Keratinocyte (primary cell): ENCODE measurements at regions not wholly inside any gene's neighbourhood (a gene's known extent, or its start where the extent isn't known, plus 50 kb on each side); places are given as distances from the start of the nearest gene placed in this dataset.
"Not testable (repeated sequence)": the region's sequence is repeated elsewhere in the genome, so short reads cannot be mapped to it uniquely, and the experiment has no call there.

ENCODE experiments used
- DNase-seq: peaks from one replicate; pipeline ENCODE4 v3.0.0-alpha.2; 2011; ENCODE audit warnings: low read depth, missing footprints, low spot score
- FAIRE-seq: peaks from 2 replicates; lab custom pipeline; 2011; peaks lifted over from hg19 to GRCh38; lab: Jason Lieb, UNC
- H2AFZ ChIP-seq: 2 replicates; pipeline ENCODE4 v1.6.0; 2012; ENCODE audit warnings: low read length, control low read depth, inconsistent platforms; ENCODE audit not compliant: control insufficient read depth
- H3K27ac ChIP-seq: 2 replicates; pipeline ENCODE4 v1.5.1; 2011; ENCODE audit warnings: low read length; ENCODE audit not compliant: control insufficient read depth, insufficient read depth
- H3K27me3 ChIP-seq: 3 replicates; pipeline ENCODE4 v1.6.0; 2011; ENCODE audit warnings: low read length; ENCODE audit not compliant: control insufficient read depth, insufficient read depth; ENCODE audit errors: extremely low read depth
- H3K36me3 ChIP-seq, 2 experiments: 2 replicates in 1 of 2; 3 replicates in 1 of 2; pipeline ENCODE4 v1.5.1; 2011; ENCODE audit warnings: low read length in 2 of 2, mild to moderate bottlenecking in 1 of 2; ENCODE audit not compliant: control insufficient read depth in 2 of 2, insufficient read depth in 2 of 2; ENCODE audit errors: extremely low read depth in 1 of 2
- H3K4me1 ChIP-seq: 3 replicates; pipeline ENCODE4 v1.5.1; 2011; ENCODE audit warnings: low read length; ENCODE audit not compliant: control insufficient read depth, insufficient read depth; ENCODE audit errors: extremely low read depth
- H3K4me2 ChIP-seq: 3 replicates; pipeline ENCODE4 v1.6.0; 2011; ENCODE audit warnings: low read depth, low read length; ENCODE audit not compliant: control insufficient read depth, insufficient read depth; ENCODE audit errors: extremely low read depth
- H3K4me3 ChIP-seq, 3 experiments: fragments of 200-600 bp in 1 of 3; sonication (generic) in 1 of 3; 2 replicates in 2 of 3; 3 replicates in 1 of 3; pipeline ENCODE4 v1.5.1; 2011 to 2016; ENCODE audit warnings: low read length in 3 of 3, mild to moderate bottlenecking in 3 of 3, control low read depth in 2 of 3, inconsistent platforms in 1 of 3, low read depth in 1 of 3, mixed read lengths in 1 of 3, mixed run types in 1 of 3, moderate library complexity in 1 of 3; ENCODE audit not compliant: control insufficient read depth in 2 of 3, insufficient read depth in 2 of 3; ENCODE audit errors: extremely low read depth in 1 of 3
- H3K79me2 ChIP-seq: 2 replicates; pipeline ENCODE4 v1.6.0; 2012; ENCODE audit warnings: low read length; ENCODE audit not compliant: control insufficient read depth, insufficient read depth
- H3K9ac ChIP-seq: 3 replicates; pipeline ENCODE4 v1.6.0; 2011; ENCODE audit warnings: low read length; ENCODE audit not compliant: control insufficient read depth, insufficient read depth; ENCODE audit errors: extremely low read depth
- H3K9me1 ChIP-seq: 3 replicates; pipeline ENCODE4 v1.6.0; 2011; ENCODE audit warnings: low read length; ENCODE audit not compliant: control insufficient read depth, insufficient read depth; ENCODE audit errors: extremely low read depth
- H3K9me3 ChIP-seq: 2 replicates; pipeline ENCODE4 v1.5.1; 2012; ENCODE audit warnings: low read depth, low read length; ENCODE audit not compliant: control insufficient read depth
- H4K20me1 ChIP-seq: 3 replicates; pipeline ENCODE4 v1.6.0; 2011; ENCODE audit warnings: low read length; ENCODE audit not compliant: control insufficient read depth, insufficient read depth; ENCODE audit errors: extremely low read depth
- EZH2 ChIP-seq: IDR thresholded peaks from one replicate; pipeline ENCODE4 v1.6.1; 2012; ENCODE audit warnings: inconsistent platforms, mild to moderate bottlenecking, low read length, moderate library complexity
- dilution Hi-C: fragments of 300-500 bp; cut with MboI; formaldehyde crosslinking; loops from one replicate; pipeline ENCODE4 v1.7.0; 2020; ENCODE audit warnings: low sequenced_read_pairs; ENCODE audit not compliant: extremely low pct_ligation_motif_present
- TF ChIP-seq, protein P1 (sequence below), 3 experiments: IDR thresholded peaks in 1 of 3; conservative IDR thresholded peaks in 1 of 3; optimal IDR thresholded peaks in 1 of 3; 2 replicates in 2 of 3; 3 replicates in 1 of 3; pipeline versions ENCODE3 to v1.5.1; 2011; ENCODE audit warnings: low read length in 3 of 3, mild to moderate bottlenecking in 3 of 3, moderate library complexity in 2 of 3, control low read depth in 1 of 3, inconsistent platforms in 1 of 3; ENCODE audit not compliant: insufficient read depth in 2 of 3; ENCODE audit errors: extremely low read depth in 1 of 3

DNA sequence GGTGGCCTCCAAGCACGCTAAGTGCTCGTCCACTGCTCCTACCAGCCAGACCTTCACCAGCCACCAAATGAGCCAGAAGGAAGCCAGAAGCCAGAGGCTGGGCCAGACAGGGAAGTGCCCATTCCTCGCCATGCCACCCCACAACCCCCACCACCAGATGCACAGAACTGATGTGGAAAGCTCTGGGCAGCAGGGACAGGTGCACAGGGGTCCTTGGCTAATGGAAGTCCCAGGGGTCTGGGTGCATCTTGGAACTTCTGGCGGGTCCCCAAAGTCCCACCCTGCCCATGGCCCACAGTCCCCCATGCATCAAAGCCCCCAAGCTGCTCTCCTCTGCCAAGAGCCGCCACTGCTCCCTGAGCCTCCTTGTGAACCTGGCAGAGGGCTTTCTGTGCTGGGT lies 173.1 kb upstream of the ID2 start:
- DNase-seq: no peak
- no peak for FAIRE-seq
- Histone ChIP-seq H4K20me1 (no peaks in the 10 kb centered on the region), H3K36me3 (no peaks in the 10 kb centered on the region), H3K4me2 (no peak overlapping the region), H3K4me3 (no peak overlapping the region), H3K79me2 (no peaks in the 10 kb centered on the region), H3K9me1 (no peaks in the 10 kb centered on the region), H3K27me3 (no peaks in the 10 kb centered on the region), H3K9me3 (peaks cover 1% of the 10 kb centered on the region), H2AFZ (no peak overlapping the region), H3K4me1 (peaks cover 4% of the 10 kb centered on the region), H3K27ac (no peak overlapping the region), H3K9ac (no peak overlapping the region)
- TF ChIP-seq EZH2: no peak
- TF ChIP-seq, protein P1, sequence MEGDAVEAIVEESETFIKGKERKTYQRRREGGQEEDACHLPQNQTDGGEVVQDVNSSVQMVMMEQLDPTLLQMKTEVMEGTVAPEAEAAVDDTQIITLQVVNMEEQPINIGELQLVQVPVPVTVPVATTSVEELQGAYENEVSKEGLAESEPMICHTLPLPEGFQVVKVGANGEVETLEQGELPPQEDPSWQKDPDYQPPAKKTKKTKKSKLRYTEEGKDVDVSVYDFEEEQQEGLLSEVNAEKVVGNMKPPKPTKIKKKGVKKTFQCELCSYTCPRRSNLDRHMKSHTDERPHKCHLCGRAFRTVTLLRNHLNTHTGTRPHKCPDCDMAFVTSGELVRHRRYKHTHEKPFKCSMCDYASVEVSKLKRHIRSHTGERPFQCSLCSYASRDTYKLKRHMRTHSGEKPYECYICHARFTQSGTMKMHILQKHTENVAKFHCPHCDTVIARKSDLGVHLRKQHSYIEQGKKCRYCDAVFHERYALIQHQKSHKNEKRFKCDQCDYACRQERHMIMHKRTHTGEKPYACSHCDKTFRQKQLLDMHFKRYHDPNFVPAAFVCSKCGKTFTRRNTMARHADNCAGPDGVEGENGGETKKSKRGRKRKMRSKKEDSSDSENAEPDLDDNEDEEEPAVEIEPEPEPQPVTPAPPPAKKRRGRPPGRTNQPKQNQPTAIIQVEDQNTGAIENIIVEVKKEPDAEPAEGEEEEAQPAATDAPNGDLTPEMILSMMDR (optimal IDR thresholded peaks at IDR 0.05 in 1 of 3, IDR thresholded peaks at IDR 0.05 in 1 of 3, conservative IDR thresholded peaks at IDR 0.05 in 1 of 3; ENCODE audit: extremely low read depth in 1 of 3, insufficient read depth in 2 of 3, low read length in 3 of 3): no peak
- dilution Hi-C loops: no loop called here

DNA sequence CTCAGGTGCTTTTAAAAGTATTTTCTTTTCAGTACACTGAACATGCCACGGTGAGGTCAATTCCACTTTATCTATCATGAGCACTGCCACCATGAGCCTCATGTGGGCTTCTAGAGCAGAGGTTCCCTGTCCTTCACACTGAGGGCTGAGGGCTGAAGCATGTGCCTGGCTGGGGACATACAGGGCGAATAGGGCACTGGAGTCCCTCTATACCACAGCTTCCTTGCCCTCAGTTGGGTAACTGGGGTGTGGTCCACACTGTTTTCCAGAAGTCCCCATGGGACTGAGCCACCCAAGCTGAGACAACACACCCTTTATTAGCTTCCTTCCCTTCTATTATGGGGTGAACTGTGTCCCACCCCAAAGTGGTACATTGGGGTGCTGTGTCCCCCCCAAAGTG lies 172.2 kb upstream of the ID2 start:
- no peak overlapping the region for H3K27ac ChIP-seq
- H3K79me2 ChIP-seq: no peaks in the 10 kb centered on the region
- no peak for TF ChIP-seq EZH2
- TF ChIP-seq, protein P1 (optimal IDR thresholded peaks at IDR 0.05 in 1 of 3, IDR thresholded peaks at IDR 0.05 in 1 of 3, conservative IDR thresholded peaks at IDR 0.05 in 1 of 3; ENCODE audit: extremely low read depth in 1 of 3, insufficient read depth in 2 of 3, low read length in 3 of 3): no peak
- no peak overlapping the region for H2AFZ ChIP-seq
- FAIRE-seq (no peak), DNase-seq (no peak)
- no peaks in the 10 kb centered on the region for H3K9me1 ChIP-seq
- no peaks in the 10 kb centered on the region for H3K27me3 ChIP-seq
- H3K4me1 ChIP-seq: peaks cover 4% of the 10 kb centered on the region
- H3K9ac ChIP-seq: no peak overlapping the region
- H3K4me2 ChIP-seq: no peak overlapping the region
- H3K4me3 ChIP-seq: no peak overlapping the region
- dilution Hi-C loops: no loop called here
- peaks cover 1% of the 10 kb centered on the region for H3K9me3 ChIP-seq
- H3K36me3 ChIP-seq: no peaks in the 10 kb centered on the region
- H4K20me1 ChIP-seq: no peaks in the 10 kb centered on the region

DNA sequence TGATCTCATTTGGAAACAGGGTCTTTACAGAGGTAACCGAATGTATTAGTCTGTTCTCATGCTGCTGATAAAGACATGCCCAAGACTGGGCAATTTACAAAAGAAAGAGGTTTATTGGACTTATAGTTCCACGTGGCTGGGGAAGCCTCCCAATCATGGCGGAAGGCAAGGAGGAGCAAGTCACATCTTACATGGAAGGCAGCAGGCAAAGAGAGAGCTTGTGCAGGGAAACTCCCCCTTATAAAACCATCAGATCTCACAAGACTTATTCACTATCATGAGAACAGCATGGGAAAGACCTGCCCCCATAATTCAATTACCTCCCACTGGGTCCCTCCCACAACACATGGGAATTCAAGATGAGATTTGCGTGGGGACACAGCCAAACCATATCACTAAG lies 171.8 kb upstream of the ID2 start:
- DNase-seq, H3K27me3 ChIP-seq, H3K9me3 ChIP-seq, H3K79me2 ChIP-seq, FAIRE-seq, H3K9me1 ChIP-seq, H4K20me1 ChIP-seq, H2AFZ ChIP-seq, H3K4me1 ChIP-seq, H3K9ac ChIP-seq, H3K4me2 ChIP-seq, H3K27ac ChIP-seq, H3K36me3 ChIP-seq, H3K4me3 ChIP-seq, dilution Hi-C loops: not testable (repeated sequence)
